IPS-NIHi7 (cell line): ENCODE measurements at regions not wholly inside any gene's neighbourhood (a gene's known extent, or its start where the extent isn't known, plus 50 kb on each side); places are given as distances from the start of the nearest gene placed in this dataset.
"Not testable (repeated sequence)": the region's sequence is repeated elsewhere in the genome, so short reads cannot be mapped to it uniquely, and the experiment has no call there.

Source experiments
- DNase-seq: peaks from one replicate; pipeline ENCODE4 v3.0.0; 2012; ENCODE audit warnings: mixed read lengths; ENCODE audit errors: extremely low spot score

DNA sequence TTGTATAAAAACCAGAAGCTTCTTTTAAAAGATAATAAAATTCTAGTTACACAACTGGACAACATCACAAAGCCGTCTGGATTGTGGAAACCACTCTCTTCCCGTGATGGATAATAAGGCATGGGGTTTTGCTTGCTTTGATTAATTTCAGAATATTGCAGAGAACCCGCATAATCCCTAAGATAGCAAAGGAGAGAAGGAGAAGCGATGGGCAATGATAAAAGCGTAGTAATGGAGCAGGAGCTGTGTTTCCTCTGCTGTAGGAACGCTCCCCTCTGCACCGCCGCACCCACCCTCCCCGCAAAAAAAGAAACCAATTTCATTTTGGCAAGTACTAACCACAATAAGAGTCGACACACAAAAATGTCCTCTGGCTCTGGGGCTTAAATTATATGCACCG, 340.9 kb upstream of the PSMD7 start:
- DNase-seq = no peak

DNA sequence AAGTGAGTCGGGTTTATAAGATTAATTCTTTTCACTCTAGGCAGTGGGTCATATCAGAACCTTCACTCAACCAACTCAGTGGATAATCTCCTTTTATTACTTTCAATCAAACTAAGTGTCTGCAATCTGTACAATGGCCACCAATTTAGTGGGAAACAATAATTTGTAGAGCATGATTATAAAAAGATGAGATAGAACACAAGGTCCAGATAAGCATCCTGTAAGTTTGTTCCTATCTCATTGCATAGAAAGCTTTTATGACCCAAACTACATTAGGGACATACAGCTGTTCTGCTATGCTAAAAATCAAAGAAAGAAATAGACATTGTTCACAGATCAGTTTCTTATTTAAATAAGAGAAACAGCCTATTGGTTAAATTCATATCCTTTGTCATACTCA, 341.4 kb upstream of the PSMD7 start:
- DNase-seq = no peak

DNA sequence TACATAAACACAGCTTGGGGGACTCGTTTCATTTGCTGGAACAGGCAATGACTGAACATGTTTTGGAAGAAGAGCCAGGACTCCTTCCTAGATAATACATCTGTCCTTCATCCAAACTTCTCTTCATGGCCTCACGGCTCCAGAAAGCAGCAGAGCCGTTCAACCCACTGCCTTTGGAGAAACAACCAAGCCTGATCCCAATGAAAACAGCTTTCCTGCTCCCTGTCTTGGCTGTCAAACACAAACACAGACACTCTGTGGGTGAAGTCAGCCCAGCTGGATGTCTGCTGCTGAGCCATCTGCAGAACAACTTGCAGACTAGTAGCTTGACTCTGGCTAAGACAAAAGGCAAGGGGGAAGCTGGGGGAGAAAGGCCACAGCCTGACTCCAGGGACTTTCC, 345.1 kb upstream of the PSMD7 start:
- DNase-seq = peak; percentile 18

DNA sequence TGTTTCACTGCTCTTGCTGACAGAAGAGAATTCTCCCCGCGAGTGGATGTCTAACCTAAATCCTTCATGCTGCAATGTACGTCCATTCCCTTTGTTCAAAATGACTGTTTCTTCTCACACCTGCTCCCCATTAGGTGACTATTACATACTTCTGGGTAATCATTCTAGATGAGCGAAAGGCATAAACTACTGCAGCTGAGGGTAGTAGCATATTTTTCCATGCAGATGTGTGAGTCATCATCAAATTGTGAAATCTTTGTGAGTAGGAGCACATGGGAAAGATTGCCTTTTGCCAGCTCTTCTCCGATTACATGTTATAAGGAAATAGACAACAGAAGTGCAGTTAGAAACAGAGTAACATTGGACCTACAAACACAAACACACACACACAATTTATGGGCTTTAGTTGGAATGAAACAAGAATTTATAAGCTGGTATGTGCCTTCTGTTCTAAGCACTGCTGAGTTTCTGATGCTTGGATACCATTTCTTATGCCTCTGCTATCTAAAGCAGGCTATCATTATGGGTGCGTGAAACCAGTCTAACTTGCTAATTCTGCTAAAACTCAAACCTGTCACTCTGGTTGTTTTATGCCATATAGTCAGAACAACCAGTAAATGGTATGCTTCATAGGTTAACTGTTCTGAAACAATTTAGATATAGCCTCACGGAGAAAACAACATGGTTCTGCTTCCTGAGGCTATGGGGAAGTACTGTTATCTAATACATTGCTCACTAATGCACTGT, 346.9 kb upstream of the PSMD7 start:
- no peak for DNase-seq

DNA sequence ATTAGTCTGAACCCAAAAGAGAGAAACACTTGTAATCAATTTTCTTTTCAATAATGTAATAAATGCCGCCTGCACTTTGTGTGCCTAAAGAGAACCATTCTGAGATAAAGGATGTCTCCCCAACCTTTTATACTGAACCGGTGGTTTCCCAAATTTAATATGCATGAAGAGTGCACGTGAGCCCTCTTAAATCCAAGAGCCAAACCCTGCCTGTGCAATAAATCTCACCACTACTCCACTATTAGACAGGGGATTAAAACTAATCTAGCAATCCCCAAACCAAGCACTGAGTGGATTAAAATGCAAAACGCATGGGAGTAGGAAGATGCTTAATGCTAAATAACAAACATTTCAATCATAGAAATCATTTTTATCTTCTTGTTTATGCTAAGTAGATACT, 351.0 kb upstream of the PSMD7 start:
- no peak for DNase-seq

DNA sequence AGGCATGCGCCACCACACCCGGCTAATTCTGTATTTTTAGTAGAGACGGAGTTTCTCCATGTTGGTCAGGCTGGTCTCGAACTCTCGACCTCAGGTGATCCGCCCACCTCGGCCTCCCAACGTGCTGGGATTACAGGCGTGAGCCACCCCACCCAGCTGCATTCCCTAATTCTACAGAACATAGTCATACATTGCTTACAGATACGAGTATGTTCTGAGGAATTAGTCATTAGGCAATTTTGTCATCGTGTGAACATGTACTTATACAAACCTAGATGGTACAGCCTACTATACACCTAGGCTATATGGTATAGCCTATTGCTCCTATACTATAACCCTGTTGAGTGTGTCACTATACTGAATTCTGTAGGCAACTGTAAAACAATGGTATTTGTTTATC, 353.4 kb upstream of the PSMD7 start:
- DNase-seq = not testable (repeated sequence)

DNA sequence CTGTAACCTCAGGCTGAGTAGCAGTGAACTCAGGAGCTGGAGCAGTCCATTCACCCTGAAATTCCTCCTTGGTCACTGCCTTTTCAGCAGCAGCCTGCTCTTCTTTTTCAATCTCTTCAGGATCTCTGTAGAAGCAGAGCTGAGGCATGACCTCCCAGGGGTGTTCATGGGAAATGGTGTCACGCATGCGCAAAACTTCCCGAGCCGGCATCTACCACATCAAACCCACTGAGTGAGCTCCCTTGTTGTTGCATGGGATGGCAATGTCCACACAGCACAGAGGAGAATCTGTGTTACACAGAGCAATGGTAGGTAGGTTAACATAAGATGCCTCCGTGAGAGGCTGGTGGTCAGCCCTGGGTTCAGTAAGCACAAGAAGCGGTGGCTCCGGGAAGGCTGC, 355.8 kb upstream of the PSMD7 start:
- DNase-seq = not testable (repeated sequence)

DNA sequence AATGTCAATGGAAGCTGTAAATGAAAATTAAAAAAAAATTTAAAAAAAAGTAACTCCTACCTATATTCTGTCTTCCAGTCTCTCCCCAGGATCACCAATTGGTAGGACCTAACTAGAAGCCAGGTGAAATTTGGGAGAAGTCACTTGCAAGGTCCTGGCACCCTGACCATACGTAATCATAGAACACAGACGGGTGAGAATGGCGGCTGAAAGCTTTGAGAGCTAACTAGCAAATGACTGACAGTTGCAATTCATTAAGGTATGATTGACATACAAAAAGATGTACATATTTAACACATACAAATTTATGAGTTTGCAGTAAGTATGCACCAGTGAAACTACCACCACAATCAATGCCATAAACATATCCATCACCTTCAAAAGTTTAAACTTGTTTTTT, 372.7 kb upstream of the PSMD7 start:
- DNase-seq = no peak

DNA sequence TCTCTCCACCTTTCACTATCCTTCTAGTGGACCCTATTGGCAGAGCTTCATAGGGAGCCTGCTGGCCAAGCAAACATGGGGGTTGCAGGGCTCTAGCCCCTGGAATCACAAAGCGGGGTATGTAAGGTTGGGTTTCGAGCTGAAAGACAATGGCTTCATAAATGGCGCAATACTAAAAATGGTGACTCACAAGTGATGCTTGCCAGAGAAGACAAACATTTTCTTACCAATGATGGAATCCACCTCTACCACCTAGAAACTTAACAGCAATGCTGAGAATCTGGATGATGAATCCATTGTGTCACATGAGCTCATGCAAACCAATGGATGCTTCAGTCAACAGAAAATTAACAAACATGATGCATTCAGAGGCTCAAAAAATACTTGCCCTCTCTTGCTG, 375.3 kb upstream of the PSMD7 start:
- DNase-seq = no peak

DNA sequence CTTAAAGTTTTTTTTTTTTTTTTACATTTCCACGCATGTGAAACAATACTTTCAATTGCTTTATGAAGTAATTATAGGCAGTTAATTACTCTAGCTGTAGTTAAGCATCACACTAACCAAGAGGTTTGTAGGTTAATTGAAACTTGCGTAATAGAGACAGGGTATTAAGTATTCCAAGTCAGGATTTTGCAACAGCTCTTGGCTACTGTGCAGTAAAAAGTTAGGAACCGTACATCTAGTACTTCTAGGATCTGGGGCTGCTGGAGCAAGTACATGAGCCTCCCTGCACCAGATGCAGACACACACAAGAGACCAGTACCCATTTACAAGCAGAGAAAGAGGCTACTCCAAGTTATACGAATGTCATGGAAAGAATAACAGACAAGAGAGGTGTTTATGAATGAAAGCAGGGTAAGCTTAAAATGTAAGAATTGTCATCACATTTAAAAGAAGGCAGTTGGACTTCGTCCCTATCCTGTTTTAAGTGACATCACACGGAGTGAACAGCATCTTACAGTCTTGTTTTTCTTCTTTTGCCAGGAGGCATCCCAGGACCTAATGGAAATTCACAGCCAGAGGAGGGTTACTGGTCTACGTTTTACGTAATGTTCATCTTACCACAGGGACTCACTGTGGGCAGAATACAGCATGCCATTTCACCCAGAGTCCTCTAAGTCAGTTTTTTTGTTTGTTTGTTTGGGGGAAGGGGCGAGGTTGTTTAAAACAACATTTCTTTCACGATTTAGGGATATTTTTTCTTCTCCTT, 379.6 kb upstream of the PSMD7 start:
- DNase-seq = no peak

DNA sequence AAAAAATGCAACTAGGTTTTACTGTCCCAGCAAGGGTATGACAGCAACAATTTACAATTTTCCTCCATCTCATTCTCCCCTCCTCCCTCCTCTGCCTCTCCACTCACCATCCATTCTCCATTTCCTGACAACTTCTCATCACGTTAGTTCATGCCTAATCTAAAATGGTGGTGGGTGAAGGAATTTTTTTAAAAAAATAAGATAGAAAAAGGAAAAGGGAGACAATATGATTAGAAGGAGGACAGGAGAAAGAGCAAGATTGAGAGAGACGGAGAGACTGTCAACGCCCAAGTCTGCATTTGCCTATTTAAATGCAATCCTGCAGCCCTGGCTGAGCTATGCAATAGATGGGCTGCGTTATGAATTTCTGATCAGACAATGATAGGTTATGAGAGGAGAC, 380.7 kb upstream of the PSMD7 start:
- no peak for DNase-seq

DNA sequence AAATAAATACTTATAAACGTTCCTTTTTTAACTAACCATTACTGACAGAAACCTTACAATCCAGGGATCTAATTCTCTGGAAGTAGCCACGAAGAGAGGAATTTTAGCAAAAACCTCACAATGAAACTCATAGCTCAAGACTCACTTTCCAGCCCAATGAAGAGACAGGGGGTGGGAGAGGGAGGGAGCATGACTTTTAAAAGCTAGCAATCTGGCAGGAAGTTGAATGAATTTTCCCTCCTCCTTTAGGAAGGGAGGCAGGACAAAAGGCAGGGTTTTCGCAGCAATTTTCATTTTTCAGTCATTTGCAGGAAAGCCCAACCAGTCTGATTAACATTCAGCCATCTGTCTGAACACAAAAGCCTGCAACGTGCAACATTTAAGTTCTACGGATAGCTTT, 381.5 kb upstream of the PSMD7 start:
- no peak for DNase-seq

DNA sequence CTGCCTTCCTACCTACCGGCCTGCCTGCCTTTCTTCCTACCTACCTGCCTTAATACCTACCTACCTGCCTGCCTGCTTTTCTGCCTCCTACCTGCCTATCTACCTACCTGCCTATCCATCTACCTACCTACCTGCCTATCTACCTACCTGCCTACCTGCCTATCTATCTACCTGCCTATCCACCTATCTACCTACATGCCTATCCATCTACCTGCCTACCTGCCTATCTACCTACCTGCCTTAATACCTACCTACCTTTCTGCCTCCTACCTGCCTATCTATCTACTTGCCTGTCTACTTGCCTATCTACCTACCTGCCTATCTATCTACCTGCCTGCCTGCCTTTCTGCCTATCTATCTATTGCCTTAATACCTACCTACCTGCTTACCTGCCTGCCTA, 383.8 kb upstream of the PSMD7 start:
- DNase-seq = no peak

DNA sequence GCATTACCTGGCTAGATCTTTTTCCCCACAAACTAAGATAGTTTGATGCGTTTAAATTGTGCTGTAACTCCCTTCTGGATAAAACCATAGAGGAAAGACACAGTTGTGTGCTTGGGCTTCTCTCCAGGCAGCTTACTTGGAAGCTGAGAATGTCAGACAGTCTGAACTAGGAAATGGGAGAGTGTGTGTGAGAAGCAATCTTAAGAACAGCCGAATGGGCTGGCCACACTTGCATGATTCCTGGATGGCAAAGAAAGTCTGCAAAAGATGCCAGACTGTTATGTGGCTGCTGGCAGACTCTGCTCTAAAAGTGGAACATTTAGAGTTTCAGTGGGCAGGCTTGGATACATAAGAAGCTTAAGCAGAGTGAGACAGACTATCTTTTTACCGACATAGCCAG, 384.3 kb upstream of the PSMD7 start:
- no peak for DNase-seq

DNA sequence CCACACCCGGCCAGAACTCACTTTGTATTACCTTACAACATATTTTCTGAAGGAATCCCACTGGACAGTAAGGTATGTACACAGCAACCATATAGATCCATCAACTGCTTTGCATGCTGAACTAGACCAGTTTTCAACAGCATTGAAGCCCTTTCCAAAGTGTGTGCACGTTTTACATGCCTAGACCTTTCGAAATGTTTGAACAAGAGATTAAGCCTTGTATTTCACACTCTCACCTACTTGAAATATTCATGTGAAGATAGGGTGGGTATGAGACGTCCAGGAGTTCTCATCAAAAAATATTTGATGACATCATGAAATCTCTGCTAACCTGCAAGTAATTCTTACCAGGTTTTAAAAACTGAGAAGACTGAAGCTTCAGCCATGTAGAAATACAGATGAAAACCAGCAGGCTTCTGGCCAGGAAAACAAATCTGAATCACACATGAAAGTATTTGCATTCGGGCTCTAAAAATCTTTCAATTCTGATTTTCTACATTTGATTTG, 387.0 kb upstream of the PSMD7 start:
- DNase-seq = no peak

DNA sequence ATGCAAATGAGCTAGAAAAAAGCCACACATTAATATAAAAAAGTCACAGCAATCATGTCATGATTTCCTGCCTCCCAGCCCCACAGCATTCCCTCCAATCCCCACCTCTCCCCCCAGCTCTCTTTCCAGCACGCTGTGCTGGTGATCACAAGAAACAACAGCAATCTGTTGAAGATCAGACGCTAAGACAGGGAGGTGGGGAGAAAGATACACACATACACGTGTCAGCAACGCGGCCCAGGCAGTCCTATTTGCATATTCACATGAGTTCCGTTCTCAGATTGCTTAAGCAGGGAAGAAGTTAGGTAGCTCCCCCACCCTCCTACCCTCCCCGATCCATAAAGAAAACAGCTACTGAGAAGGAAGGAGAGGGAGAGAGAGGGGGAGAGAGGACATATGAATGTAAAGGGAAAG, 405.5 kb upstream of the PSMD7 start:
- peak; percentile 43 for DNase-seq

DNA sequence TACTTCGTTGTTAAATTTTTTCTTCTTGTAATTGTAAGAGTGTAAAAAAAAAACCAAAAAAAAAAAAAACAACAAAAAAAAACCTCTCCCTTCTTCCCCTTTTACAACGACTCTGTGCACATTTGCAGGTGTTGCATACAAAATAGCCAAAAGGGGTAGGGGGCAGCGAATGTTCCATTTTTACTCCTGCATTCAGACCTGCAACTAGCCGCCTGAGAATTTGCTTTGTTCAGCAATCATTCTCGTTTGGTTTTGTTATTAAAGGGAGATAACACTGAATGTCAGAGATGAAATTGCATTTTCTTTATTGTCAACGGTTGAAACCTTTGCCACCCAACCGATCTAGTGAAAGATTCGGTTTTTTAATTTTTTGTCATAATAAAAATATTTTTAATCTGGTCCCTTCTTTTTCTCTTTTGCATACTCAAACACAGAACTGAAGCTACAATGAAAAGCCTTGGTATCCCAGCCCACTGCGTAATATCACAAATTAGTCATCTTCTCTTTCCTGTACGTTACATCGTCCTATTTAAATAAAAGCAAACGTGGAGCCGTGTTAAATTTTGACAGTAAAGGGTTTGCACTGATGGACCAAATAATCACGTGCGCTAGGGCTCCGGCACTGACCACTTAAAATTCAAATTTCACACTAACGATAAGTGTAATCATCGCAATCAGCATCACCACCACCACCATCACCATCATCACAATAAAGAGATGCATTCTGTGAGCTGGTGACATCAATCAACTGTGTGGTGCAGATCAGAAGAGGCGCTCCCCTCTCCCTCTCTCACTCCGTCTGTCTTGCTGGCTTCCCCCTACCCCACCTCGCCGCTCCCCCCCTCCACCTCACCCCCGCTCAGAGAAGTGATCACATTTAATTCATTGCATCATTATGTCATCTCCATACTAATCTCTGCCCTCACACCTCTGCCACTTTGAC, 406.2 kb upstream of the PSMD7 start:
- peak; percentile 20 for DNase-seq

DNA sequence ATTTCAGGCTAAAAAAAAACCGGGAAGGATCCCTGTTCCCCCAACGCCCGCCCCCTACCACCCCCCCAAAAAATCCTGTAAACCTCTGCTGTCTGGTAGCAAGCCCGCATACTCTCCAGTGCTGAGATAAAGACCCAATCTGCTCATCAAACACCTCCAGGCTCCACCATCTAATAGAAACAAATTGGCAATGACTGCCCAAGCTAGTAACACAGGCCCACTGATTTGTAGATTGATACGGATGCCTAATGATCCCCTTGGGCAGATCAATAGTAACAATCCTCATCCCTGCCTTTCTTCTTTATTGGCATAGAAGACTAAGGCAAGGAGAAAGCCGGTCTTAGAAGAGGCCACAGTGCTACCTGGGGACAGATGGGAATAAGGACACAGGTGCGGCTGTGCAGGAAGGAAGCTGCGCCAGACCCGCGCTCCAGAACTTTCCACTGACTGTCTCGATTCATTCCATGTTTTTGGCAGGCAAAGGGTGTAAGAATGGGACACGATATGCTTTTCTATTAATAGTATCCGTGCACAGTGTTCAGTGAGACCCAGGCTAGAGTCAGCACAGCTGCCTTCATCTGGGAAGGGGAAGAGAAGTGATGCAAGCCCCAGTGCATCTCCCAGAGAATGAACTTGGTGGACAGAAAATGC, 407.6 kb upstream of the PSMD7 start:
- no peak for DNase-seq

DNA sequence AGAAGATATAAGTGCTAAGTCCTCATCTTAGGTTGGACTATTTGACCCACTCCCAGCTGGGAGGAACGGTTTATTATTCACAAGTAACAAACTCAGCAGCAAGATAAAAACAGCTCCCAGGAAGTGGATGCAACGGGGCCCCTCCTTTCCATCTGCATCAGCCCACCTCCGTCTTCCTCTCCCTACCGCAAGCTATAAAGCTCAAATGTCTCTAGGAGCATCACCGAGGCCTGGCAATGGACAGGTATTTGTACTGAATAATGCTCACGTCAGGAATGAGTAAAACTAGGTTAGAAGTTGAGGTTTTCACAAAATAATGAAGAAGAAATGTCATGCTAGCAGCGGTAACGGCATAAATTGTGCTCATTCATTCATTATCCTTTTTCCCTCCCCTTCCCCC, 408.7 kb upstream of the PSMD7 start:
- no peak for DNase-seq

DNA sequence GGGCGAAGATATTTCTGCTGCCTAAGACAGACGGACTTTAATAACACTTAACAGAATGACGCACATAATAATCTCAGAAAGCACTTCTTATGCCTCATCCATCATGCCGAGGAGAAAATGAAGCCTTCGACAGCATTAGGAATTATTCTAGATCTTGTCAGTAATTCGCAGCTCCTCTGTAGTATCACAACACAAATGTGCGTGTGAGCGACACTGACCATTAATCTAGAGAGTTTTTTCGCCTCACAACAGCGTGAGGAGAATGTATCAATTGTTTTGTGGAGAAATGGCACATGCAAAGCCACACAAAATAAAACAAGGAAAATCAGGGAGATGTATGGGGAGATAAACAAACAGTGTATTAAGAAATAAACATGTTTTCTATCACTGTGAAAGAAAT, 410.2 kb upstream of the PSMD7 start:
- DNase-seq = no peak

DNA sequence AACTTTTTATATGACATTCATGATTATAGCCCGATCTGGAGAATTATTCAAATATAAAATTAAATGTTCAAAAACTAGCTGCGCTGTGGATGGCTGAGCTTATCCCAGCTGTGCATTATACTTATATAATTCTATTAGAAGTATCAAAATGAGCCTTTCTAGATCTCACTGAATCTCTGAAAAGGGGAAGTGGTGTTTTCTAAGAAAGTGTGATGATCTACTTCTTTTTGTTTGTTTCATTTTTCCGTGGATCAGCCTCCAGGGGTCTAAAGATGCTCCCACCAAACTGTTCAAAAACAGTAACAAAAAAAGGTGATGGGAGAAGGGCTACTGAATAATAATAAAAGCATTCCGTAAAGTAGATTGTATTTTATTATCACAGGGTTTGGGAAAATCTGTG, 411.3 kb upstream of the PSMD7 start:
- DNase-seq = no peak

DNA sequence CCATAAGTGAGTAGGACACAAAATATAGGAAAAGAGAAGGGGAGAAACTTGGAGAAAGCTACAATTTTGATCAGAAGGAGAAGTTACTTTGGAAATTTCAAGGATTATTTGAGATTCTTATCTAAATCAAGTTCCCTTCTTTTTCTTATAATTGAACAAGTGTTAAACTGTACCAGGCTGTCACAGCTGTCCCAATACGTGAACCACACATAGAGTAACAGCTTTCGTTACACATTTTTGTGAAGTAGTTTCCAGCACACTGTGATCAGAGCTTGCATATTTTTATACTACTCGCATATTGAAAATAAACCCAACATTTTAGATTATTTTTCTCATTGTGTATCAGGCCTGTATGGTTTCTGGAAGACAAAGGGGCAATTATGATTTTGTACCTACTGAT, 412.8 kb upstream of the PSMD7 start:
- DNase-seq = no peak
